HG03460 (cell line): ENCODE measurements at regions not wholly inside any gene's neighbourhood (a gene's known extent, or its start where the extent isn't known, plus 50 kb on each side); places are given as distances from the start of the nearest gene placed in this dataset.

Experiments used
- ATAC-seq: cut with Tn5 transposase; IDR thresholded peaks from one replicate; pipeline ENCODE4 v1.9.1; 2021; ENCODE audit not compliant: unreplicated experiment

GRCh38 chr18:77650799-77651385 lies 401.2 kb downstream of the GALR1 start:
- no peak for ATAC-seq

- no peak for ATAC-seq
Observed at GRCh38 chr18:77651441-77651840, 401.8 kb downstream of the GALR1 start.

GRCh38 chr18:77653792-77654191 lies 404.1 kb downstream of the GALR1 start:
- no peak for ATAC-seq

DNA sequence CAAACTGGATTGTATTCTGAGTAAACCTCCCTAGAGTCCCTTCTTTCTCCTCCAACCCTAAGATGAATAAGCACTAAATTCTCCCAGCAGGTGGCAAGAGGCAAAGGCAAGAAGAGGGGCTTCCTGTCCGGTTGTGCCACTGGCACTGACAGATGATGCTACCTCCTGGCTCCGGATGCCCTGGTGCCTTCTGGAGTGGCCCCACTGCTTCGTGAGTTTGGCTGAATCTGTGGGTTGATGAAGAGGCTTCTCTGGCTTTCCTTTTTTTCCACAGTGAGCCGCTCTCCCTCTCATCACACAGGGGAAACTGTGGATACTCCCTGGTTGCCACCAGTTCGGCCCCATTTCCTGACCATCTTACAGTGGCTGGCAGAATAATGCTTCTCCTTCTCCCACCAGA lies 404.7 kb downstream of the GALR1 start:
- ATAC-seq = no peak

DNA sequence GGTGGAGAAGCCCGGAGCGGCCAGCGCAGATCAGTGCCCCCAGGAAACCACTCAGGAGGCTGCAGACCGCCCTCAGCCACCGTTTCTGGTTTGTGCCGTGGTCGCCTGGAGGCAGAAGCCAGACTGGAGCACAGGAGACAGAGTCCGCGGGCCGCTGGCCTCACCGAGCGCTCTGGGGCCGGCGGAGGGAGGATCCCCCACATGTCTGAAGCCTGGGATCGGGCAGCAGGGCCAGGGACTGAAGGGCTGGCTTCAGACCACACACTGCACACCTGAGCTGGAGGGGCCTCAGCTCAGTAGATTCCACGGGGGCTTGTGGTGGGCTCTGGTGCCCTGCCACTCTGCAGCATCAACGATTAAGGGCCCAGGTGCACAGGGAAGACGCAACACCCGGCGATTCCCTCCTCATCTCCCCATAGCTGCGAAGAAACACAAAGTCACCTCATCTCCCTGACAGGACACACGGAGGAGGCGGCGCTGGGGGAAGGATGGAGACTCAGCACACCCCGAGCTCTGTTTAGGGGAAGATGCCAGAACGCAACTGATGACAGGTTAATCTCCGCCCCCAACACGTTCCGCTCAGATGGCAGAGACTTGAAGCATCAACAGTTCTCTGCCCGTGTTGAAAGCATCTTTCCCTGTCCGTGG lies 408.1 kb downstream of the GALR1 start:
- ATAC-seq = no peak

GRCh38 chr18:77658299-77658662 lies 408.6 kb downstream of the GALR1 start:
- ATAC-seq = no peak

GRCh38 chr18:77658751-77659448 lies 409.3 kb downstream of the GALR1 start:
- no peak for ATAC-seq

- ATAC-seq = no peak
Observed at GRCh38 chr18:77666613-77667012, 417.0 kb downstream of the GALR1 start.

DNA sequence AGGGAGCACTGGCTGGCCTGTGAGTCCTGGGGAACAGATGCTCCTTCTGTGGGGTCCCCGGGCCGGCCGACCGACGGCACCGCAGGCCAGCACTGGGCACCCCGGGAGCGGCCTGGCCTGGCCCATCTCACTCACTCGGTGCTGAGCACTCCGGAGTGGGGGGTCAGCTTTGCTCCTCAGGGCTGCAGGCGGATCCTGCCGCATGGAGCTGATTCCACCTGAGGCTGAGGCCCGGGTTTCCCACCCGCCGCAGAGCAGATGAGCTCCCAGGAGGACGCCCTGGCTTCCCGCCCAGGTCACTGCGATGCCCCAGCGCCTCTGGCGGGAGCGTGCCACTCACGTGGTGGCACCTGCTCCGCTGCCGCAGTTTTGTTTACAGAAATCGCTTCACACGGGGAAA lies 418.6 kb downstream of the GALR1 start:
- no peak for ATAC-seq

GRCh38 chr18:77669331-77669730 lies 419.7 kb downstream of the GALR1 start:
- ATAC-seq = no peak

- no peak for ATAC-seq
Observed at GRCh38 chr18:77671456-77672167, 422.0 kb downstream of the GALR1 start.

DNA sequence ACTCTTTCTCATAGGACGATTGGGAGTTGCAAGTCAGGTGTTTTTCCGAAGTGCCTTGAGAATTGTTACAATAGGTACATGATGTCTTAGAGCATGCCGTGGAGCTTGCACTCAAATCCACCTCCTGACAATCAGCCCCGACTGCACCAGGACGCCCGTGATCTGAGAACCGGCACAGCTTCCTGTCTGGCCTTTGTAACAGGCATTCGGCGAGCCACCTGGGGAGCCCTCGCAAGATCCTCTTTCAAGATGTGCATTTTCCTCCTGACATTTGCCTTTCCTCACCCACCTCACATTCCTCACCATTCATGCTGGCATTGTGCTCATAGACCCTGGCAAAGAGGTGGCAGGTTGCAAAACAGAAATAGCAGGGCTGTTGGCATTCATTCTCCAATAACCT lies 427.3 kb downstream of the GALR1 start:
- ATAC-seq = no peak

DNA sequence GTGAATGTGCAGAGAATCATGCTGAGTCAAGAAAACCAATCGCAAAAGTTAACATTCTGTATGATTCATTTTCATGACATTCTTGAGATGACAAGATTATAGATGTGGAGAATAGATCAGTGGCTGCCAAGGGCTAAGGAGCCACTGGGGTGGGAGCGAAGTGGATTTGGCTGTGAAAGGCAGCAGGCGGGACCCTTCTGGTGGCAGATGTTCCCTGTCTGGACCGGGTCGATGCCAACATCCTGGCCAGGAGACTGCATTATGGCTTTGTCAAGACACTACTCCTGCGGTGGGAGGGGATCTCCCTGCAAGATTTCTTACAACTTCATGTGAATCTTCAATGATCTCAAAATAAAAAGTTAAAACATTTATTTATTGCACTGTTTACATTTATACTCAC lies 427.9 kb downstream of the GALR1 start:
- ATAC-seq = no peak

DNA sequence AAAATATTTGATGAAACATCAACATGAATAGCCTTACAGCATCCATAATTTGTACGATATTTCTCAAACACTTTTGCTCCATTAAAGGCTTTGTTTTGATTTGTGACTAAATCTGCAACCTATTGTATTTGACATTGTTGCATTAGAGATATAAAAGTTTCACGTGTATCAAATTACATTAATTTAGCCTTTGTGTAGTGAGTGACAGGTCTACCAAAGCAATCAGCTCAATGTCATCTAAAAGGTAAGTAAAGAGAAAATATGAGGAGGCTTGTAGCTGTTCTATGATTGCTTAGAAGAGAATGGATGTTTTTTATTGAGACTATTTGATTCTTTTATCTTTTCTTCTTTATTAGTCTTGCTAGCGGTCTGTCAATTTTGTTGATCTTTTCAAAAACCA lies 430.2 kb downstream of the GALR1 start:
- ATAC-seq = no peak

DNA sequence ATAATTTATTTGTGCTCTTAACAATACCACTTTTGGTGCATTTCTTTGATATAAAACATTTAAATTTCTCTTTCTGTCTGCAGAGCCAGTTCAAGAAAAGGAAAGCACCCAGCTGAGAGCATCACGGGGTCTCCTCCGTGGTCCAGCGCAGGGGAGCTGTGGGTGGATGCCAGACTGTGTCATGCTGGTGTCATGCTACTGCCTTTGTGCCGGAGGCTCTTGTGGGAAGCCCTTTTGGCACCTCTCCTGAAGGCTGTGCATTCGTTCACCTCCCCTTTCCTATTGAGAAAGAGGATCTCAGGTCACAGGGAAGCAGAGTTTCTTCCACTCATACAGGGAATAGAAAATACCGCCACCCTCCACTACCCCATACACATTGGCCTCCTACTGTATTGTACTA lies 450.4 kb downstream of the GALR1 start:
- ATAC-seq = no peak

DNA sequence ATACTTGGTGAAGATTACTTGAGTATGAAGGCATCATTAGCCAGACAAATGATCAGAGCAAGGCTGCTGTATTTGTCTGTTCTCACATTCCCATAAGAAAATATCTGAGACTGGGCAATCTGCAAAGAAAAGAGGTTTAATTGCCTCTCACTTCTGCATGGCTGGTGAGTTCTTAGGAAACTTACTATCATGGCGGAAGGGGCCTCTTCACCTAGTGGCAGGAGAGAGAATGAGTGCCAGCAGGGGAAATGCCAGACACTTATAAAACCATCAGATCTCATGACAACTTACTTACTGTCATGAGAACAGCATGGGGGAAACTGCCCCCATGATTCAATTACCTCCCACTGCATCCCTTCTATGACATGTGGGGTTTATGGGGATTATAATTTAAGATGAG lies 452.3 kb downstream of the GALR1 start:
- ATAC-seq = no peak

GRCh38 chr18:77702686-77703085 lies 453.0 kb downstream of the GALR1 start:
- ATAC-seq = no peak

- no peak for ATAC-seq
Observed at GRCh38 chr18:77705301-77705700, 455.7 kb downstream of the GALR1 start.

DNA sequence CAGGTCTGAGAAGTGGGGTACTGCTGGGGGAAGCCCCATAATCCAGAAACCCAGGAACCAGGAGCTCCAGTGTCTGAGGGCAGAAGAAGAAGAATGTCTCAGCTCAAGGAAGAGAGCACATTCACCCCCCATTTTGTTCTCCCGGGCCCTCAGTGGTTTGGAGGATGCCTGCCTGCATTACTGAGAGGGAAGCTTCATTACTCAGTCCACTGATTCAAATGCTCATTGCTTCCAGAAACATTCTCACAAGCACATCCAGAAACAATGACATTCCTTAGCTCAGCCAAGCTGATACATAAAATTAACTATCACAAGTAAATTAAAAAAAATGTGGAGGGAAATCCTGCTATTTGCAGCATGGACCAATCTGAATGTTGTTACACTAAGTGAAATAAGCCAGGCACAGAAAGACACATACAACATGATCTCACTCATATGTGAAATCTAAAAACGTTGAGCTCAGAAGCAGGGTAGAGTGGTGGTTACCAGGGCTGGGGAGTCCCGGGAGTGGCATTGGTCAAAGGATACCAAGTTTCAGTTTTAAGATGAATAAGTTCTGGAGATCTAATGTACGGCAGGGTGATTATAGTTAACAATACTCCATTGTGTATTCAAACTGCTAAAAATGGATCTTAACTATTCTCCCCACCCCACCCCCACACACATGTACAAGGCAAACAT lies 459.3 kb downstream of the GALR1 start:
- peak; percentile 81 for ATAC-seq

GRCh38 chr18:77711096-77711495 lies 461.4 kb downstream of the GALR1 start:
- ATAC-seq = no peak

- no peak for ATAC-seq
Observed at GRCh38 chr18:77714716-77715115, 465.1 kb downstream of the GALR1 start.
